ENCODE measurements at regions not wholly inside any gene's neighbourhood (a gene's known extent, or its start where the extent isn't known, plus 50 kb on each side); places are given as distances from the start of the nearest gene placed in this dataset.

DNA sequence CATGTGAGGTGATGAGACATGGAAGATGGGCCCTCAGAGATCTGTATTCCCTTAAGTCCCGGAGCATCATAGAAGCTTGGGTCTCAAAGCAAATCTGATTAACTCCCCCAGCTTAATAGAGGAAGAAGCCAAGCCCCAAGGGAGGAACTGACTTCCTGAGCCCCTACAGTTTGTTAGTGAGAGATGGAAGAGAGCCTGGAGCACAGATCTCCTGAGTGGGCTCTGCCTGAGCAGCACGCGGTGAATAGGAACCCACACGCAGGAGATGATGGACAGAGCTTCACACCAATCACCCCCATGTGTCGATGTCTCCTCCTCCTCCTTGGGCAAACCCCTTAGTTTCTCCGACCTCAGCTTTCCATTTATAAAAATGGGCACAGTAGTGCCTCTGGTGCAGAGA, 50.1 kb upstream of the ATP12A start:
- TF ChIP-seq CTCF (IDR thresholded peaks at IDR 0.05; ENCODE audit: poor library complexity, severe bottlenecking) (no peak), POLR2AphosphoS5 (IDR thresholded peaks at IDR 0.05) (no peak), EZH2 (IDR thresholded peaks at IDR 0.05; ENCODE audit: borderline replicate concordance, insufficient read depth, low read length, poor library complexity, severe bottlenecking) (no peak), TAF1 (IDR thresholded peaks at IDR 0.05; ENCODE audit: low read depth) (no peak), RAD21 (conservative IDR thresholded peaks at IDR 0.05) (no peak), MXI1 (conservative IDR thresholded peaks at IDR 0.05; ENCODE audit: poor library complexity, severe bottlenecking) (no peak)
